NCI-H460 (cell line): ENCODE measurements at regions not wholly inside any gene's neighbourhood (a gene's known extent, or its start where the extent isn't known, plus 50 kb on each side); places are given as distances from the start of the nearest gene placed in this dataset.

Source experiments
- DNase-seq: peaks from one replicate; pipeline ENCODE4 v3.0.0-alpha.2; 2016; ENCODE audit warnings: low read depth; ENCODE audit errors: extremely low read depth
- small RNA-seq, 2 experiments: library from RNA; depleted of rRNA; stranded (forward); fragments of <200 nt; gene quantifications; one replicate each; pipeline ENCODE3, GENCODE V24; 2014

- no peak for DNase-seq
These were observed 283.6 kb downstream of the LMO7 start for GRCh38 chr13:75919660-75920199.

GRCh38 chr13:75915066-75915465 lies 278.9 kb downstream of the LMO7 start:
- no peak for DNase-seq

- DNase-seq = no peak
These were observed 277.8 kb downstream of the LMO7 start for GRCh38 chr13:75913925-75914324.

GRCh38 chr13:75910591-75910990 lies 274.5 kb downstream of the LMO7 start:
- no peak for DNase-seq

Small RNAs in the stretch of these regions (small RNA-seq; reads per million reads assigned to genes)
- 0 reads per million in 2 experiments for gene RN7SL571P
